ENCODE measurements at regions not wholly inside any gene's neighbourhood (a gene's known extent, or its start where the extent isn't known, plus 50 kb on each side); places are given as distances from the start of the nearest gene placed in this dataset.

DNA sequence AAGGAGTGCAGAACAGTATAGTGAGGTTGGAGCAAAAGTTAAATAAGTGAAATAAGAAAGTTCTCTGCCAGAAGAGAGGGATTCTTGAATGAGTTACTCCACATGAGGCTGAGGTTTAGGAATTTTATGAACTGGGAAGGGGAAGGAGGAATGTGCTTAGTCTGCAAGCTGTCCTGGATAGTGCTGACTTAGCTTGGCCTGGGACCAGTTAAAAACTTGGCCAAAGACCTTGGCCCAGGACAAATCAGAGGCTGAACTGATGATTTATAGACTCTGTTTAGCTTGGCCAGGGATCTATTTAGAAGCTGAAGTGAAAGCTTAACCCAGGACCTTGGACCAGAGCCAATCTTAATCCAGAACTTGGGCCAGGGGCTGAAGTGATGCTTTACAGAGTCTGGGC, 244.4 kb upstream of the RBMY1B start:
- no peak for DNase-seq (ENCODE audit: low read depth in 3 of 3)

DNA sequence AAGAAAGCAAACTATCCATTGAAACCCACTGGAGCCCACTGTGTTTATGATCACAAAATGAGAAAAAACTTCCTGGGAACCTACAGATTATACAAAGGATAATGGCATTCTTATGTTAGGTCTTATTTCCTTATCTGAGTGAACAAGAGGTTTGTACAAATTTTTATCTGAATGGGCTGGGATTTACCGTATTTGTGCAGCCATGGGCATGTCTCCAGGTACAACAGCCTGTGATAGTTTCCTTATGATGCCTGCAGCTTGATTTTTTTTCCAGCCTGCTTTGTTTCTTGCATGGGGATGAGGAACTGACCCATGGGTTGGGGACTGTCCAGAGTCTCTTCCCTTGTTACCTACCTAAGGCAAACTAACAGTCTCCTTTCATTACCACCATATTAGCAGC, 244.0 kb upstream of the RBMY1B start:
- no peak for DNase-seq (ENCODE audit: low read depth in 3 of 3)

GRCh38 chrY:21287769-21288168, 223.4 kb upstream of the RBMY1B start:
- no peak for DNase-seq (ENCODE audit: low read depth in 3 of 3)

DNA sequence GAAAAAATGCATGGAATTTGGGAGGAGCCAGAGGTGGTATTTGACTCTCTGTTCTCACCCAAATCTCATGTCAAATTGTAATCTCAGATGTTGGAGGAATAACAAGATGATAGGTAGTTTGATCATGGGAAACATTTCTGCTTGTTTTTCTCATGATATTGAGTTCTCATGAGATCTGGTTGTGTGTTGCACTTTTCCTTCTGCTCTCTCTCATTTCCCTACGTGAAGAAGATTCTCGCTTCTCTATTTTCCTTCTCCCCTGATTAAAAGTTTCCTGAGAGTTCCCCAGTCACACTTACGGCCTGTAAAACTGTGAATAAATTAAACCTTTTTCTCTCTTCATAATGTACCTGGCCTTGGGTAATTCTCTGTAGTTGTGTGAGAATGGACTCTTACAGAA, 222.2 kb upstream of the RBMY1B start:
- no peak for DNase-seq (ENCODE audit: low read depth in 3 of 3)

- no peak for DNase-seq (ENCODE audit: low read depth in 3 of 3)
These were observed 215.9 kb upstream of the RBMY1B start for GRCh38 chrY:21295206-21295605.

- no peak for DNase-seq (ENCODE audit: low read depth in 3 of 3)
These were observed 208.9 kb upstream of the RBMY1B start for GRCh38 chrY:21302278-21302677.

DNA sequence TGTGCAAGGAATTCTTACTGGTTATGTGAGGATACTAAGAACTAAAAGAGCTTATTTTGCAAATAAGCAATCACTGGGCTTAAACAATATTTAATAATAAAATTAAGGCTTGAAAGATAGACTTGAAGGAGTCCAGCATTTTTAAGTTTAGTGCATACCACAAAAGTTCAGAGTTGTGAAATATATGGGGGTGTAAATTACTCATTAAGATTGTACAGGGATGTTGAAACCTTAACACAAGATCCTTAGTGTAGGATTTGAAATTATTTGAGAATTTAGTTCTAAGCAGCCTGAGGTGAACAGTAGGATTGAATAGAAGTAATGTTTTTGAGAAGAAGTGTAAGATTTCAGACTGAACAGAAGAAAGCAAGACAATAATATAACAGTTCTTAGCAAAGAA, 195.8 kb upstream of the RBMY1B start:
- no peak for DNase-seq (ENCODE audit: low read depth in 3 of 3)

Measured in stimulated activated CD4-positive, alpha-beta T cell treated with anti-CD3 and anti-CD28 coated beads, TNF-alpha, amount 100 ng/mL, for 24 hours (primary cell).